HEK293 (cell line): ENCODE measurements at regions not wholly inside any gene's neighbourhood (a gene's known extent, or its start where the extent isn't known, plus 50 kb on each side); places are given as distances from the start of the nearest gene placed in this dataset.

Experiments
- SP2 ChIP-seq: fragments of 450-650 bp; formaldehyde crosslinking; IDR thresholded peaks from 2 replicates; pipeline ENCODE4 v1.5.1; 2016; ENCODE audit warnings: missing biosample characterization, missing genetic modification characterization
- ZNF146 ChIP-seq: fragments of 450-650 bp; formaldehyde crosslinking; IDR thresholded peaks from 2 replicates; pipeline ENCODE4 v1.5.1; 2016; ENCODE audit warnings: missing biosample characterization, missing genetic modification characterization
- ZNF449 ChIP-seq: fragments of 450-650 bp; formaldehyde crosslinking; IDR thresholded peaks from 2 replicates; pipeline ENCODE4 v1.5.1; 2017; ENCODE audit warnings: missing biosample characterization, mild to moderate bottlenecking, missing genetic modification characterization, moderate library complexity
- TF ChIP-seq, protein P1 (sequence below): fragments of 450-650 bp; formaldehyde crosslinking; IDR thresholded peaks from 2 replicates; pipeline ENCODE4 v1.5.1; 2016; ENCODE audit warnings: missing biosample characterization, missing genetic modification characterization

DNA sequence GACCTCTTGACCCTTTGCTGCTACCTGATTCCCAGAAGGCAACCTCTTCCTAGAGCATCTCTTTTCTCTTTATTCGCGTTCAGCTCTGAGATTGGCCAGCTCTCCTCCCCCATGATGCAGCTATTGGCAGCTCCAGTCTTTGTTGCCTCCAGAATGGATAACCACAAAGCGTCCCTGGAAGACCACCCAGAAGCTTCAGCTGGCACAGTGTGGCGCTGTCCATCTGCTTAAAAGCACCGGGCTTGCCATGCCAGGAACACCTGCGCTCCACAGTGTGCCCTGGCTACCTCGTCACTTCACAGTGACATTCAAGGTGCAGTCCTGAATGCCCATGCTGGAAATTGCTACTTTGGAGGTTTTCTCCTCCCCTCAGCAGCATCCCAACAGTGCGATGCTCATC is 353.9 kb downstream of the LMO4 start:
- TF ChIP-seq SP2 (no peak), ZNF449 (tag by site-specific recombination) (no peak), ZNF146 (tag by site-specific recombination) (no peak)
- TF ChIP-seq, protein P1, sequence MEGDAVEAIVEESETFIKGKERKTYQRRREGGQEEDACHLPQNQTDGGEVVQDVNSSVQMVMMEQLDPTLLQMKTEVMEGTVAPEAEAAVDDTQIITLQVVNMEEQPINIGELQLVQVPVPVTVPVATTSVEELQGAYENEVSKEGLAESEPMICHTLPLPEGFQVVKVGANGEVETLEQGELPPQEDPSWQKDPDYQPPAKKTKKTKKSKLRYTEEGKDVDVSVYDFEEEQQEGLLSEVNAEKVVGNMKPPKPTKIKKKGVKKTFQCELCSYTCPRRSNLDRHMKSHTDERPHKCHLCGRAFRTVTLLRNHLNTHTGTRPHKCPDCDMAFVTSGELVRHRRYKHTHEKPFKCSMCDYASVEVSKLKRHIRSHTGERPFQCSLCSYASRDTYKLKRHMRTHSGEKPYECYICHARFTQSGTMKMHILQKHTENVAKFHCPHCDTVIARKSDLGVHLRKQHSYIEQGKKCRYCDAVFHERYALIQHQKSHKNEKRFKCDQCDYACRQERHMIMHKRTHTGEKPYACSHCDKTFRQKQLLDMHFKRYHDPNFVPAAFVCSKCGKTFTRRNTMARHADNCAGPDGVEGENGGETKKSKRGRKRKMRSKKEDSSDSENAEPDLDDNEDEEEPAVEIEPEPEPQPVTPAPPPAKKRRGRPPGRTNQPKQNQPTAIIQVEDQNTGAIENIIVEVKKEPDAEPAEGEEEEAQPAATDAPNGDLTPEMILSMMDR (tag by site-specific recombination) = no peak
